ENCODE measurements at regions not wholly inside any gene's neighbourhood (a gene's known extent, or its start where the extent isn't known, plus 50 kb on each side); places are given as distances from the start of the nearest gene placed in this dataset.

DNA sequence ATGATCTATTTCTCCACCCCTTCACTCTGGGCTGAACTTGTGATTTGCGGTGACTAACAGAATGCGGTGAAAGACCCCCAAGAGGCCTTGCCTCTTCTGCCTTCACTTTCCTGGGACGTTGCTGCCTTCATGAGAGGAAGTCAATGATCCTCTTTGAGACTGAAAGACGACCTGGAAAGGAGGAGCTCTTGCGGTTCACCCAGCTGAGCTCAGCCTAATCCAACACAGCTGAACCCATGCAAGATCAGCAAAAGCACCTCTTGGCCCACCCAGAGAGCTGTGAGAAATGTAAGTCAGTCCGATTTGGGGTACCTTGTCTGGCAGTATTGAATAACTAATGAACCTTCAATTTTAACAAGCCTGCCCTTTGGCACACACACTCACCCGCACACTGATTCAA, 767.4 kb upstream of the TPTE start:
- TF ChIP-seq, protein P1, sequence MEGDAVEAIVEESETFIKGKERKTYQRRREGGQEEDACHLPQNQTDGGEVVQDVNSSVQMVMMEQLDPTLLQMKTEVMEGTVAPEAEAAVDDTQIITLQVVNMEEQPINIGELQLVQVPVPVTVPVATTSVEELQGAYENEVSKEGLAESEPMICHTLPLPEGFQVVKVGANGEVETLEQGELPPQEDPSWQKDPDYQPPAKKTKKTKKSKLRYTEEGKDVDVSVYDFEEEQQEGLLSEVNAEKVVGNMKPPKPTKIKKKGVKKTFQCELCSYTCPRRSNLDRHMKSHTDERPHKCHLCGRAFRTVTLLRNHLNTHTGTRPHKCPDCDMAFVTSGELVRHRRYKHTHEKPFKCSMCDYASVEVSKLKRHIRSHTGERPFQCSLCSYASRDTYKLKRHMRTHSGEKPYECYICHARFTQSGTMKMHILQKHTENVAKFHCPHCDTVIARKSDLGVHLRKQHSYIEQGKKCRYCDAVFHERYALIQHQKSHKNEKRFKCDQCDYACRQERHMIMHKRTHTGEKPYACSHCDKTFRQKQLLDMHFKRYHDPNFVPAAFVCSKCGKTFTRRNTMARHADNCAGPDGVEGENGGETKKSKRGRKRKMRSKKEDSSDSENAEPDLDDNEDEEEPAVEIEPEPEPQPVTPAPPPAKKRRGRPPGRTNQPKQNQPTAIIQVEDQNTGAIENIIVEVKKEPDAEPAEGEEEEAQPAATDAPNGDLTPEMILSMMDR (IDR thresholded peaks at IDR 0.05): no peak
- TF ChIP-seq POLR2A (IDR thresholded peaks at IDR 0.05): no peak
- TF ChIP-seq POLR2AphosphoS5 (IDR thresholded peaks at IDR 0.05): no peak
